ENCODE measurements at regions not wholly inside any gene's neighbourhood (a gene's known extent, or its start where the extent isn't known, plus 50 kb on each side); places are given as distances from the start of the nearest gene placed in this dataset.

DNA sequence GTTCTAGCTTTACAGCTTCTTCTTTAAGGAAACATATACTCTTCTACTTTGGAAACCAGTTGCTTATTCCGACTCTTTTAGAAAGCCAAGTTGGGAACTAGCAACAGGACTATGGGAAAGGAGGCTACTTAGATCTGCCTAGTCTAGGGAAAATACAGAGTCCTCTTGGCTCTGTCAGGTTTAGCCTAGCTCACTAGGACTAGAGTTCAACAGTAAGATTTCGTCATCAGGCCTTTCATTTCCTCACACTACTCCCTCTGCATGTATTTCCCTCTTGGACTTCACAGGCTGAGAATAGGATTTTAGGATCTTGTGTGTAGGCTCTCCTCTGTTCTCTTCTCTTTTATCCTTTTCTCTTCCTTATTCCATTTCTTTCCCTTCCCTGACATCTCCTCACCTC, 409.8 kb downstream of the AR start:
- DNase-seq (ENCODE audit: low read depth, low spot score), result no peak
- H3K4me3 ChIP-seq (ENCODE audit: low read depth, low read length), result no peak overlapping the region
- in situ Hi-C loops (cut with HindIII; ENCODE audit: low sequenced_read_pairs), result no loop called here

DNA sequence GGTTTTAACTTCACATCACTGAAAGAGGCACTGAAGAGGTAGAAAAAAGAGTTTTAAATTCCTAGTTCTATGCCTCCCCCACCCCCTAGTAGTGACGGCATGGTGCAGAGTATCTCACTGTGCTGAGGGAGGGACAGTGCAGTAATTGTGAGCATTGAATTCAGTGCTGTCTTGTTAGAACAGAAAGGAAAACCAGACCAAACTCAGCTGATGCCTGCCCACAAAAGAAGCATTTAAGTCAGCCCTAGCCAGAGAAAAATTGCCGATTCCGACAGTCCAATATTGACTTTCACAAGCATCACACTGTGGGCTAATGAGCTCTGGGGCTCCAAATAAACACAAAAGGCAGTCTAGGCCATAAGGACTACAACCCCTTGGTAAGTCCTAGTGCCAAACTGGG, 417.7 kb downstream of the AR start:
- TF ChIP-seq CTCF (IDR thresholded peaks at IDR 0.05; ENCODE audit: low read depth, low read length), result no peak
- in situ Hi-C loops (cut with HindIII; ENCODE audit: low sequenced_read_pairs), result no loop called here
- DNase-seq (ENCODE audit: low read depth, low spot score), result no peak
- no peak overlapping the region for H3K4me3 ChIP-seq (ENCODE audit: low read depth, low read length)

More for the DNA sequence above, 409.8 kb downstream of the AR start:
- TF ChIP-seq CTCF (IDR thresholded peaks at IDR 0.05; ENCODE audit: low read depth, low read length), result no peak

Measured in astrocyte of the spinal cord (primary cell).